SHP77 (cell line): ENCODE measurements at regions not wholly inside any gene's neighbourhood (a gene's known extent, or its start where the extent isn't known, plus 50 kb on each side); places are given as distances from the start of the nearest gene placed in this dataset.

ENCODE experiments used
- DNase-seq, 2 experiments: peaks; one replicate each; lab custom pipeline; 2025; lab: John Stamatoyannopoulos, UW

DNA sequence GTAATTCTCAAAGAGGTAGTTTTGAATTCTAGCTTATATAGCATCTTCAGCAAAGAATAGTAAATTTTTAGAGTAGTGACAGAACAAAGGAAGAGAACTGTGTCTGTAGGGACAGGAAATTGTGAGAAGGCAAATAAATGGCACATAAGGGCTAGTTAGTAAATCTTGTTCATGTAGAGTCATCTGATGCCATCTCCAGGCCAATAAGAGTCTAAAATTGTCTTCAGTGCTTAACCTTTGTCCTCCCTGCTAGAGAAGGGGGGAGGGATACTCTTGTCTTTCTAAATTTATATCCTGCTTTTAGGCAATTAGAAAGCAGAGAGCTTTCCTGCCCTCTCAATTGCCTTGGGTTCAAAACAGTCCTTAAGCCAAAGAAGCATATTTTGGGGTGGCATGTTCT is 87.0 kb upstream of the DNAJC19 start:
- no peak for DNase-seq

DNA sequence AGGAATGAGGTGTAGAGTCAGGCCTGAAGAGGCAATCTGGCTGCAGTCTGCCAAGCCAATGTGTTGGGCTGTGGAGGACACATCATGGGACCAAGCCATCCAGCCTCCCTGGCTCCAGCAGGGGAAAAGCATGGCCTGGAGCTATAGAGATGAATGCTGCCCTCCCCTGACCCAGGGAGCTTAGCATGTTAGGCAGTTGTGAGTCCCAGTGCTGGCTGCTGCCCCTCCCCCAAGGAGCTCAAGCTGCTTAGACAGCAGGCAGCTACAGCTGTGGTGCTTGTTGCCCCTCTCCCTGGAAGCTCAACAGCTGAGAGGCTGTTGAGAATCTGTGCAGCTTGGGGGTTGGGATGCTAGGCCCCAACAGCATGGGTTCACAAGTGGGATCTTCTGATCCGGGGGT is 85.6 kb upstream of the DNAJC19 start:
- DNase-seq: no peak

DNA sequence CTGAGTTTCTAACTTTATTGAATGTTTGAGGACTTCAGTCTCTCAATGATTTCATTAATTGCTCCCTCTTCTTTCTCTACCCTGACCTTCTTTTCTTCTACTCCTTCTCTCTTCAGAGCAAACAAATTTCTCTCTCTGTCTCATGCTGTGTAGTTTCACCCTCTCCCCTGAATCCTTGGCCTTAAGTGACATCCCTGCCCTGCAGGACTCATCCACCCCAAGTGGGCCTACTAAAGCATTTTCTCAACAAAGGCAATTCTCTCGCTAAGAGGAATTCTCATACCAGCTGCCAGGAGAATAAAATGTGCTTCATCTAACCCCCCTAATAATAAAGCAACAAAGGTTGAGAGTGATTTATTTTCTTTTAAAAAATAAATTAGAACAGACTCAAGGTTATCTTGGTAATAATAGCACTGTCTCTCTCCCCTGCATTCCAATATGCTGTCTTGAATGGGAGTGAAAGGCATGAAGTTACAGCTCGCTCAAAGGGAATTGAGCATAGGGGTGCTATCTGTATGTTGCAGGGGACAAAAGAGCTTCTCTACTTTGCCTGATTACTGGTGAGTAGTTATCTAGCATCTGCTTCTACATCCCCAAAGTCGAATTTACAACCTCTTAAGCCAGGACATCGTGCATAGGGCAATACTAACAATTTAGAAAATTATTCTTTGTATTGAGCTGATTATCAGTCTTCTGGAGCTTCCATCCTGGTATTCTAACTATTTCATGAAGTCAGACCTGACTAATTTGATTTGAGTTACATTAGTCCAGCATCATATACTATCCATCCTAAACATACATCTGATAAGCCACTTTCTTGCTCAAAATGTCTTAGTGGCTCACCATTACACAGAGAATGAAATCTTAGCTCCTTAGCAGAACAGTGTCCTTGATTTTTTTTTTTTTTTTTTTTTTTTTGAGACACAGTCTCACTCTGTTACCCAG is 76.9 kb upstream of the DNAJC19 start:
- DNase-seq: no peak

DNA sequence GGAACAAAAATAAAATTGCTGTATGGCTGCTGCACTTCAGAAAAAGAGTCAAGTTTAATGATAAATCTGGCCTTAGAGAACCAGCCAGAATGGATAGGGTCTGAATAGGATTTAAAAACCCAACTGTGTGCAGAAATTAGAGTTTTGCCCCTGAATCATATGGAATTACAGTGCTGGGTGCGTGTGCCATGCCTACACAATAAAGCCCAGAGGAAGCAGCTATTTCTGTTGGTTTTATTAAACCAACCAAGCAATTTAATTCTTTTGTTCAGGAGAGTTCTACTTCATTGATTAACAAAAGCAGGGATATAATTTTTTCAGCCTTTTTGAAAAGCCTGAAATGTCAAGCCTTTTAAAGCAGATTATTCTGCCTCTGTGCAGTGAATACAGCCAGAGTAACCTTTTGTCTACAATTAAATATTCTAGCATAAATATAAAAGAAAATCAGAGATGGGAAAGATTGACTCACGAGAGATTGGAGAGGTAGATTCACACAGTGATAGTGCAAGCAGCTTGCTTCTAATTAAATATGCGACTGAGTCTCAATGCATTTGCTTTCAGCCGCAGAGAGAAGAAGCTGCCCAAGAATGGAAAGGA is 66.7 kb upstream of the DNAJC19 start:
- DNase-seq: no peak

DNA sequence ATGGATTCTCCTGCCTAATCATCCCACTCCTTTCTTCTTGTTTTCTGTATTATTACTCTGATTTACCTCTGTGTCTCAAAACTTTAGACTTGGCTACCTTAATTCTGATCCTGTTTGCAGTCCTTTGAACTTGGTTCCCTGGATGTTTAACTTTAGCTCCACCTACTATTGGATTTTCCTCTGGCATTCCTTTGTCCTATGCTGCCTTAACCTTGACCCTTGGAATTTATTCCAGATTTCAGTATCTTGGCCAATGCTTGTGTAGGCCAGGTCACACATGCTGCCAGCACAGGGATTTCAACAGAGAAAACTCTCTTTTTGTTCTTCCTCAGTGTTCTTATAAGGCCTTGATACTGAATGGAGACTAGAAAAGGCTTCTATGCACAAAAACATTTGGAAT is 65.0 kb upstream of the DNAJC19 start:
- DNase-seq: no peak

DNA sequence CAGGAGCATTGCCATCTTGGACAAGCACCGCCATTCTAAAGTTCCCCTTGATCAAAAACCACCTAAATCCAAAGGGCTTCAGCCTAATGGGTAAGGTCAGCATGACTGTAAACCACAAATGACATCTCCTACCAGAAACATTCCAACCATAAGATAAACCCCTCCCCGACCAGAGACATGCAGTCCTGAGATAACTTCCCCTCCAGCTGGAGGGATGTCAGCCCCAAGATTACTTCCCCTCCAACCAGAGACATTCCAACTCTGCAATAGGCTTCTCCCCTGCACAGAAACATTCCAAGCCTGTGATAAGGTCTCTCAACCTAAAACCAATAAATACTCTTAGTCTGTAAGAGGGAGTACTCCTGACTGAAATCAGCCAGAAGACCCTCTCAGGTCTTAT is 62.7 kb upstream of the DNAJC19 start:
- DNase-seq: no peak

DNA sequence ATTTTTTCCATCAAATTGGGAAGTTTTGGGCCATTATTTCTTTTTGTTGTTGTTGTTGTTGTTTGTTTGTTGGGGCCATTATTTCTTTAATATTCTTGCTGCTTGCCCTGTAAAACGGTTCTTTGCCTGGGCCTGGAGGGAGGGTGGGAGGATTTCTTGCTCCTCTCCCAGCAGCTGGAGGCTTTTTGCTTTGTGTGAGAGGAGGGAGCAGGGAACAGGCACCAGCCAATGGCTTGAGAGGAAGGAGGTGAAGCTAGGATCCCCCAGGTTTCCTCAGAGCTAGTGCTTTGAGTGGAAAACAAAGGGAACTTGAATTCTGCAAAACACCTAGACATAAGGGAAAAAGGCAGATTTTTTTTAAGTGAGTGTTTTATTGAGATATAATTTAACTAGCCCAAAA is 61.2 kb upstream of the DNAJC19 start:
- no peak for DNase-seq

DNA sequence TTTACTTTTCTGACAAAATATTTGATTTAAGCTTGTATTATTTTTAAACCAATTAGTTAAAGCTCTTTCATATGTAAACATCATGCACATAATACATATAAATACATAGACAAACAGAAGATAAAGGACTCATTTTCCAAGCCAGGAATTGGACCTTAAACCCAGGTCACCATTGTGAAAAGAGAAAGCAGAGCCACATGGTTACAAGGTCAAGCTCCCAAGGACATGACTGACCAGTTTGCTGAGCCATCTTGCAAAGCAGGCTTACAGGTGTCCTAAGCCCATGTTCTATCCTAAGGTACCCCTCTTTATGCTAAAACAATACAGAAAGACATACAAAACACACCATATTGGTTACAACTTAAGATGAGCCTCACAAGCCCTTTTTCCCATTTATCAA is 50.5 kb upstream of the DNAJC19 start:
- no peak for DNase-seq
